BJ (cell line): ENCODE measurements at regions not wholly inside any gene's neighbourhood (a gene's known extent, or its start where the extent isn't known, plus 50 kb on each side); places are given as distances from the start of the nearest gene placed in this dataset.
"Not testable (repeated sequence)": the region's sequence is repeated elsewhere in the genome, so short reads cannot be mapped to it uniquely, and the experiment has no call there.

Experiments used
- CTCF ChIA-PET: fragments of 350-600 bp; formaldehyde crosslinking; extraction: SDS; loops from one replicate; lab custom pipeline; 2021; ENCODE audit warnings: antibody characterized with exemption, inconsistent platforms; lab: Yijun Ruan, JAX
- POLR2A ChIA-PET: fragments of 300-600 bp; sonication (Branson Sonifier 250); formaldehyde crosslinking; extraction: SDS; loops from one replicate; lab custom pipeline; 2021; ENCODE audit warnings: antibody characterized with exemption; lab: Charles Lee
- DNase-seq: peaks from one replicate; pipeline ENCODE4 v3.0.0-alpha.2; 2011; ENCODE audit warnings: low read depth
- H3K27me3 ChIP-seq: 2 replicates; pipeline ENCODE4 v1.6.0; 2011; ENCODE audit warnings: low read length; ENCODE audit not compliant: control insufficient read depth, insufficient read depth
- H3K36me3 ChIP-seq: 2 replicates; pipeline ENCODE4 v1.5.1; 2011; ENCODE audit warnings: low read length; ENCODE audit not compliant: control insufficient read depth, insufficient read depth
- H3K4me3 ChIP-seq: 2 replicates; pipeline ENCODE4 v1.5.1; 2011; ENCODE audit warnings: low read depth, mild to moderate bottlenecking, control low read depth, low read length
- CTCF ChIP-seq: IDR thresholded peaks from 2 replicates; pipeline ENCODE4 v1.5.1; 2011; ENCODE audit warnings: low read depth, mild to moderate bottlenecking, control low read depth, inconsistent platforms, low read length, moderate library complexity; ENCODE audit not compliant: insufficient read depth

- DNase-seq = no peak
- peak; percentile 57 for TF ChIP-seq CTCF
- CTCF ChIA-PET = interaction anchor here (1.1 to 3.5 kb wide), 3 partner anchors 8 to 13 kb away, joined by 3 to 18 read pairs (median 6); no protein-coding TSS in a partner anchor
- no peaks in the 10 kb centered on the region for H3K36me3 ChIP-seq
- no peak overlapping the region for H3K4me3 ChIP-seq
- POLR2A ChIA-PET = no interaction called here
- no peaks in the 10 kb centered on the region for H3K27me3 ChIP-seq
These were observed 831.5 kb downstream of the STIM2 start for GRCh38 chr4:27692158-27692557.

- TF ChIP-seq CTCF = no peak
- H3K36me3 ChIP-seq = no peaks in the 10 kb centered on the region
- DNase-seq = no peak
- no peaks in the 10 kb centered on the region for H3K27me3 ChIP-seq
- H3K4me3 ChIP-seq = no peak overlapping the region
- ChIA-PET POLR2A (no interaction called here), CTCF (interaction anchor here (0.6 to 3.5 kb wide), 3 partner anchors 9 to 611 kb away, joined by 3 to 18 read pairs (median 6); no protein-coding TSS in a partner anchor)
These were observed 832.4 kb downstream of the STIM2 start for GRCh38 chr4:27692868-27693634.

GRCh38 chr4:27696257-27696656, 835.6 kb downstream of the STIM2 start:
- H3K27me3 ChIP-seq, H3K4me3 ChIP-seq, H3K36me3 ChIP-seq, POLR2A ChIA-PET, DNase-seq: not testable (repeated sequence)
- CTCF ChIA-PET = interaction anchor here (1.0 kb wide), 1 partner anchor 12 kb away, joined by 5 read pairs; no protein-coding TSS in a partner anchor

GRCh38 chr4:27701606-27702005, 841.0 kb downstream of the STIM2 start:
- CTCF ChIA-PET = interaction anchor here (1.2 kb wide), 1 partner anchor 10 kb away, joined by 3 read pairs; no protein-coding TSS in a partner anchor
- no peak for DNase-seq
- POLR2A ChIA-PET = no interaction called here

GRCh38 chr4:27702730-27703431, 842.2 kb downstream of the STIM2 start:
- Histone ChIP-seq H3K36me3 (no peaks in the 10 kb centered on the region), H3K4me3 (no peak overlapping the region), H3K27me3 (no peaks in the 10 kb centered on the region)
- ChIA-PET CTCF (no interaction called here), POLR2A (no interaction called here)
- TF ChIP-seq CTCF = 0 out of 2 replicates have a peak, but pooled peaks have one; percentile 19
- DNase-seq = no peak

More at GRCh38 chr4:27701606-27702005, 841.0 kb downstream of the STIM2 start:
- TF ChIP-seq CTCF = no peak
- H3K27me3 ChIP-seq = no peaks in the 10 kb centered on the region
- H3K4me3 ChIP-seq = no peak overlapping the region
- no peaks in the 10 kb centered on the region for H3K36me3 ChIP-seq
